DOHH2 (cell line): ENCODE measurements at regions not wholly inside any gene's neighbourhood (a gene's known extent, or its start where the extent isn't known, plus 50 kb on each side); places are given as distances from the start of the nearest gene placed in this dataset.
"Not testable (repeated sequence)": the region's sequence is repeated elsewhere in the genome, so short reads cannot be mapped to it uniquely, and the experiment has no call there.

ENCODE experiments used
- EZH2phosphoT487 ChIP-seq: fragments of 200-600 bp; sonication (generic); IDR thresholded peaks from 2 replicates; pipeline ENCODE4 v1.6.1; 2017; ENCODE audit warnings: borderline replicate concordance, mild to moderate bottlenecking, antibody characterized with exemption, low read length, moderate library complexity, mixed read lengths
- TF ChIP-seq, protein P1 (sequence below): fragments of 200-600 bp; sonication (generic); IDR thresholded peaks from one replicate; pipeline ENCODE4 v1.5.1; 2014; ENCODE audit warnings: antibody characterized with exemption, mild to moderate bottlenecking, low read depth, low read length; ENCODE audit not compliant: poor library complexity, severe bottlenecking

DNA sequence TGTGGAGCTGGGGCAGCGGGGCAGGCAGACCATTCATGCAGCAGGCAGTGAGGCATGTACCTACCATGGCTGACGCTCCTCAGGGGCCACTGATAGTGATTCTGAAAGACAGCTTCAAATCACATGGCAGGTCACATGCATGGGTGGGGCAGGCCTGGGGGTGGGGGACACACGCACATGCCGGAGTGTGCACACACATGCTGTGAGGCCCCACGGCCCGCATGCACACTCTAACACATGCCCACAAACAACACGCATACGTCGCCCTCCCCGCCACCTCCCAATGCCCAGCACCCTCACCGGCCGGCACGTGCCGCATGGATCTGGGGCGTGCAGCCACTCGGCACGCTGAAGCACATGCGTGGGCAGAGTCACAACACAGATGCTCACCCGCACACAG, 65.5 kb upstream of the GOLGA6L4 start:
- TF ChIP-seq, protein P1, sequence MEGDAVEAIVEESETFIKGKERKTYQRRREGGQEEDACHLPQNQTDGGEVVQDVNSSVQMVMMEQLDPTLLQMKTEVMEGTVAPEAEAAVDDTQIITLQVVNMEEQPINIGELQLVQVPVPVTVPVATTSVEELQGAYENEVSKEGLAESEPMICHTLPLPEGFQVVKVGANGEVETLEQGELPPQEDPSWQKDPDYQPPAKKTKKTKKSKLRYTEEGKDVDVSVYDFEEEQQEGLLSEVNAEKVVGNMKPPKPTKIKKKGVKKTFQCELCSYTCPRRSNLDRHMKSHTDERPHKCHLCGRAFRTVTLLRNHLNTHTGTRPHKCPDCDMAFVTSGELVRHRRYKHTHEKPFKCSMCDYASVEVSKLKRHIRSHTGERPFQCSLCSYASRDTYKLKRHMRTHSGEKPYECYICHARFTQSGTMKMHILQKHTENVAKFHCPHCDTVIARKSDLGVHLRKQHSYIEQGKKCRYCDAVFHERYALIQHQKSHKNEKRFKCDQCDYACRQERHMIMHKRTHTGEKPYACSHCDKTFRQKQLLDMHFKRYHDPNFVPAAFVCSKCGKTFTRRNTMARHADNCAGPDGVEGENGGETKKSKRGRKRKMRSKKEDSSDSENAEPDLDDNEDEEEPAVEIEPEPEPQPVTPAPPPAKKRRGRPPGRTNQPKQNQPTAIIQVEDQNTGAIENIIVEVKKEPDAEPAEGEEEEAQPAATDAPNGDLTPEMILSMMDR = not testable (repeated sequence)
- TF ChIP-seq EZH2phosphoT487 = not testable (repeated sequence)
